GM23248 (cell line): ENCODE measurements at regions not wholly inside any gene's neighbourhood (a gene's known extent, or its start where the extent isn't known, plus 50 kb on each side); places are given as distances from the start of the nearest gene placed in this dataset.
"Not testable (repeated sequence)": the region's sequence is repeated elsewhere in the genome, so short reads cannot be mapped to it uniquely, and the experiment has no call there.

Experiments
- DNase-seq: peaks from one replicate; pipeline ENCODE4 v3.0.0-alpha.2; 2015
- H2AFZ ChIP-seq: fragments of 200-600 bp; sonication (generic); 2 replicates; pipeline ENCODE4 v1.6.1; 2016; ENCODE audit warnings: antibody characterized with exemption
- H3F3A ChIP-seq: fragments of 200-600 bp; sonication (generic); 2 replicates; pipeline ENCODE4 v1.6.1; 2016; ENCODE audit warnings: mild to moderate bottlenecking, antibody characterized with exemption, mixed run types; ENCODE audit not compliant: insufficient read depth
- H3K27ac ChIP-seq: fragments of 200-600 bp; sonication (generic); 2 replicates; pipeline ENCODE4 v1.5.1; 2016; ENCODE audit warnings: mild to moderate bottlenecking
- H3K27me3 ChIP-seq: fragments of 200-600 bp; sonication (generic); replicated peaks from 2 replicates; pipeline ENCODE4 v1.6.1; 2016; ENCODE audit warnings: mild to moderate bottlenecking; ENCODE audit not compliant: insufficient read depth
- H3K36me3 ChIP-seq: fragments of 200-600 bp; sonication (generic); 2 replicates; pipeline ENCODE4 v1.6.1; 2016; ENCODE audit warnings: low read depth, mild to moderate bottlenecking
- H3K4me1 ChIP-seq: fragments of 200-600 bp; sonication (generic); 2 replicates; pipeline ENCODE4 v1.6.1; 2016; ENCODE audit warnings: mild to moderate bottlenecking; ENCODE audit not compliant: insufficient read depth
- H3K4me2 ChIP-seq: fragments of 200-600 bp; sonication (generic); one replicate; pipeline ENCODE4 v1.6.1; 2016; ENCODE audit warnings: mild to moderate bottlenecking; ENCODE audit not compliant: unreplicated experiment
- H3K4me3 ChIP-seq: fragments of 200-600 bp; sonication (generic); 2 replicates; pipeline ENCODE4 v1.5.1; 2016; ENCODE audit warnings: mild to moderate bottlenecking
- H3K79me2 ChIP-seq: fragments of 200-600 bp; sonication (generic); 2 replicates; pipeline ENCODE4 v1.6.1; 2016; ENCODE audit warnings: mild to moderate bottlenecking; ENCODE audit not compliant: insufficient read depth
- H3K9ac ChIP-seq: fragments of 200-600 bp; sonication (generic); 2 replicates; pipeline ENCODE4 v1.6.1; 2016; ENCODE audit warnings: mild to moderate bottlenecking
- H3K9me2 ChIP-seq: fragments of 200-600 bp; sonication (generic); 2 replicates; pipeline ENCODE4 v1.6.1; 2016; ENCODE audit warnings: mixed run types, mild to moderate bottlenecking, moderate library complexity; ENCODE audit not compliant: insufficient read depth
- H3K9me3 ChIP-seq: fragments of 200-600 bp; sonication (generic); one replicate; pipeline ENCODE4 v1.6.1; 2017; ENCODE audit warnings: low read depth
- H4K20me1 ChIP-seq: fragments of 200-600 bp; sonication (generic); 2 replicates; pipeline ENCODE4 v1.6.0; 2016; ENCODE audit not compliant: insufficient read depth
- EZH2 ChIP-seq: fragments of 200-600 bp; sonication (generic); IDR thresholded peaks from 2 replicates; pipeline ENCODE4 v1.6.1; 2018; ENCODE audit warnings: antibody characterized with exemption, mild to moderate bottlenecking; ENCODE audit not compliant: insufficient read depth, poor library complexity, severe bottlenecking
- EZH2phosphoT487 ChIP-seq: fragments of 200-600 bp; sonication (generic); IDR thresholded peaks from 2 replicates; pipeline ENCODE4 v1.6.1; 2018; ENCODE audit warnings: antibody characterized with exemption, moderate library complexity, mild to moderate bottlenecking, low read depth; ENCODE audit not compliant: insufficient read depth
- WGBS, 2 experiments: methylation state at CpG; one replicate each; pipeline ENCODE4 v1.1.6; 2015 to 2017; ENCODE audit warnings: low lambda C conversion rate in 2 of 2, low coverage in 1 of 2; ENCODE audit errors: missing lambda C conversion rate in 2 of 2; 5-methylcytosine and 5-hydroxymethylcytosine counted together
- in situ Hi-C: fragments of 300-500 bp; cut with MboI; formaldehyde crosslinking; loops from 2 replicates; pipeline ENCODE4 v1.15.0; 2020

DNA sequence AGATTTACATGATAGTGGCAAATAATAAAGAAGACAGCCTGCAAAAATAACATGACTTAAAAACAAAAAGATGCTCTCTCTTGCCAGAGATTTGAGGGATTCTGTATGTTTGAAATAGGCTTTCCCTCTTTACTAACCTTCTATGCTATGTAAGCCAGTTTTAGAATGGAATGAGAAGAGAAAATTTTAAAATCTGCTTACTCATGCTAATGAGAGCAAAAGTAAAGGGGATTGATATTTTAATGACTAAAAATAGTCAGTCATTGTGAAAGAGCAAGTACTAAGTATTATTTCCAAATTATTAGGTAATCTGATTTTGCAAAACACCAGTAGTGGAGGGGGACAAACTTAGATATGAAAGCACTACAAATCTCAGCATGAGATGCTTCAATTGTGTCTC lies 563.3 kb upstream of the ADGRB3 start:
- no peak overlapping the region for H2AFZ ChIP-seq
- H3K9me2 ChIP-seq: no peaks in the 10 kb centered on the region
- H3K9me3 ChIP-seq: no peaks in the 10 kb centered on the region
- H3K4me1 ChIP-seq: no peaks in the 10 kb centered on the region
- DNase-seq: no peak
- in situ Hi-C loops: no loop called here
- no peak overlapping the region for H3K27ac ChIP-seq
- H3K4me3 ChIP-seq: no peak overlapping the region
- H3K79me2 ChIP-seq: no peaks in the 10 kb centered on the region
- no peaks in the 10 kb centered on the region for H3K36me3 ChIP-seq
- no peaks in the 10 kb centered on the region for H3K27me3 ChIP-seq
- TF ChIP-seq EZH2phosphoT487: no peak
- no peak for TF ChIP-seq EZH2
- no peaks in the 10 kb centered on the region for H3F3A ChIP-seq
- H3K4me2 ChIP-seq: no peak overlapping the region
- no peak overlapping the region for H3K9ac ChIP-seq
- H4K20me1 ChIP-seq: no peaks in the 10 kb centered on the region

DNA sequence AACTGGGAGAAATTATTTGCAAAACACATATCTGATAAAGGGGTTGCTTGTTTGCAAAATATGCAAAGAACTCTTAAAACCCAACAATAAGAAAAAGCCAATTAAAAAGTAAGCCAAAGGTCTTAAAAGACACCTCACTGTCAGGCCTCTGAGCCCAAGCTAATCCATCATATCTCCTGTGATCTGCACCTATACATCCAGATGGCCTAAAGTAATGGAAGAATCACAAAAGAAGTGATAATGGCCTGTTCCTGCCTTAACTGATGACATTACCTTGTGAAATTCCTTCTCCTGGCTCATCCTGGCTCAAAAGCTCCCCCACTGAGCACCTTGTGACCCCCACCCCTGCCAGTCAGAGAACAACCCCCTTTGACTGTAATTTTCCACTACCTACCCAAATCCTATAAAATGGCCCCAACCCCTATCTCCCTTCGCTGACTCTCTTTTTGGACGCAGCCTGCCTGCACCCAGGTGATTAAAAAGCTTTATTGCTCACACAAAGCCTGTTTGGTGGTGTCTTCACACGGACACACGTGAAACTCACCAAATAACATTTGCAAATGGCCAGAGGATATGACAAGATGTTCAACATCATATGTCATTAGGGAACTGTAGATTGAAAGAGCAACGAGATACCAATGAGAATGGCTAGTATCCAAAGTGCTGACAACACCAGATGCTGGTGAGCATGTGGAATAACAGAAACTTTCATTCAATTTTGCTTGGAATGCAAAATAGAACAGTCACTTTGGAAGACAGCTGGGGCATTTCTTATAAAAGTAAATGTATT lies 565.0 kb upstream of the ADGRB3 start:
- WGBS, 2 experiments: 13% methylated on average over 5 of the region's 5 CpGs
- no peaks in the 10 kb centered on the region for H4K20me1 ChIP-seq
- no peak for TF ChIP-seq EZH2
- no peak for TF ChIP-seq EZH2phosphoT487
- no peaks in the 10 kb centered on the region for H3F3A ChIP-seq
- in situ Hi-C loops: no loop called here
- no peaks in the 10 kb centered on the region for H3K27me3 ChIP-seq
- no peaks in the 10 kb centered on the region for H3K36me3 ChIP-seq
- H3K79me2 ChIP-seq: no peaks in the 10 kb centered on the region
- no peaks in the 10 kb centered on the region for H3K9me2 ChIP-seq
- H3K9ac ChIP-seq: no peak overlapping the region
- no peaks in the 10 kb centered on the region for H3K4me1 ChIP-seq
- no peak for DNase-seq
- no peak overlapping the region for H2AFZ ChIP-seq
- no peak overlapping the region for H3K4me3 ChIP-seq
- H3K9me3 ChIP-seq: no peaks in the 10 kb centered on the region
- H3K27ac ChIP-seq: no peak overlapping the region
- H3K4me2 ChIP-seq: no peak overlapping the region

DNA sequence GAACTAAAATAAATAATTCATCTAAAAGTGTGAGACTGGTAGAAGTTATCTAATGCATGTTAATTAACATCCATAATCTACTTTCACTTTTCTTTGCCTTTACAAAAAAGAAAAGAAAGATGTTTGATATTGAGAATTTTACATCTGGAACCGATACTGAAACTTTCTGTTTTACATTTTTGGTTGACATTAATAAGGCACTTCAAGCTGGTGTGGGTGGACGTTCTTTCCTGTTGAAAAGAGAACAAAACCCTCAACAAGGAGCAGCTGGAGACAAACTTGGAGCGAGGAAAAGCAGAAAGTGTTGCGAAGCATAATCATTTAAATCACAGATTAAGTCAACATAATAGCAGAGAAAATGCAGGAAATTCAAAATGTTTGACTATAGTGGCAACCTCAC lies 575.2 kb upstream of the ADGRB3 start:
- H3F3A ChIP-seq: no peaks in the 10 kb centered on the region
- H2AFZ ChIP-seq: no peak overlapping the region
- 1 to 3% methylated on average over 4 of the region's 4 CpGs for WGBS, 2 experiments
- H3K79me2 ChIP-seq: no peaks in the 10 kb centered on the region
- no peak overlapping the region for H3K4me3 ChIP-seq
- TF ChIP-seq EZH2phosphoT487 (no peak), EZH2 (no peak)
- H3K9ac ChIP-seq: no peak overlapping the region
- no peaks in the 10 kb centered on the region for H3K27me3 ChIP-seq
- no peak overlapping the region for H3K27ac ChIP-seq
- no peak for DNase-seq
- H3K4me2 ChIP-seq: no peak overlapping the region
- no peaks in the 10 kb centered on the region for H3K9me3 ChIP-seq
- in situ Hi-C loops: no loop called here
- H3K36me3 ChIP-seq: no peaks in the 10 kb centered on the region
- H4K20me1 ChIP-seq: no peaks in the 10 kb centered on the region
- H3K9me2 ChIP-seq: no peaks in the 10 kb centered on the region
- no peaks in the 10 kb centered on the region for H3K4me1 ChIP-seq

DNA sequence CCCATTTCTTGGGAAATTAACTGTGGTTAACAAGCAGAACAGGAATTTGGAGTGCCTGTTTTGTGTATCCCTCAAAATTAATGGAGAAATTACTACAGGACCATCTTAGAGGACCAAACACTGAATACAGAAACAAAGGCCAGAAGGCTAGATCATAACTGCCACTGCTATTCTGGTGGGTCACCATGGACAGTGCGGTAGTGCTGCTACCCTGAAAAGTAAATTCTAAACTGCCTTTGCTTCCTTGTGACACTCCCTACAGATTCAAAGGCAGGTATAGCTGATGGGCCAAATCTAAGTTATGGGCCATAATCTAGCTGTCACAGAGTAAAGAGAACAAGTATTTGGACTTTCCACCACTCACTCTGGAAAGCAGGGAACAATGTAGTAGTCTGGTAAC lies 575.8 kb upstream of the ADGRB3 start:
- Histone ChIP-seq H3K27ac (no peak overlapping the region), H3K4me3 (no peak overlapping the region), H3K9ac (no peak overlapping the region), H3K27me3 (no peaks in the 10 kb centered on the region), H3K79me2 (no peaks in the 10 kb centered on the region), H3K4me1 (no peaks in the 10 kb centered on the region), H3K36me3 (no peaks in the 10 kb centered on the region), H3F3A (no peaks in the 10 kb centered on the region), H2AFZ (no peak overlapping the region), H4K20me1 (no peaks in the 10 kb centered on the region), H3K9me3 (no peaks in the 10 kb centered on the region), H3K4me2 (no peak overlapping the region), H3K9me2 (no peaks in the 10 kb centered on the region)
- TF ChIP-seq EZH2 (no peak), EZH2phosphoT487 (no peak)
- WGBS, 2 experiments: 28 to 32% methylated on average over 1 of the region's 1 CpG
- in situ Hi-C loops: no loop called here
- no peak for DNase-seq

DNA sequence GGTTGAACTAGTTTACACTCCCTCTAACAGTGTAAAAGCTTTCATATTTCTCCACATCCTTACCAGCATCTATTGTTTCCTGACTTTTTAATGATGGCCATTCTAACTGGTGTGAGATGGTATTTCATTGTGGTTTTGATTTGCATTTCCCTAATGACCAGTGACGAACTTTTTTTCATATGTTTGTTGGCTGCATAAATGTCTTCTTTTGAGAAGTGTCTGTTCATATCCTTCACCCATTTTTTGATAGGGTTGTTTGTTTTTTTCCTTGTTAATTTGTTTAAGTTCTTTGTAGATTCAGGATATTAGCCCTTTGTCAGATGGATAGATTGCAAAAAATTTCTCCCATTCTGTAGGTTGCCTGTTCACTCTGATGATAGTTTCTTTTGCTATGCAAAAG lies 578.5 kb upstream of the ADGRB3 start:
- H3K4me1 ChIP-seq, H3K4me2 ChIP-seq, H2AFZ ChIP-seq, H3K4me3 ChIP-seq, H3K9ac ChIP-seq, H3F3A ChIP-seq, in situ Hi-C loops, H4K20me1 ChIP-seq, H3K79me2 ChIP-seq, DNase-seq, H3K9me3 ChIP-seq, H3K27me3 ChIP-seq, H3K27ac ChIP-seq, H3K9me2 ChIP-seq, H3K36me3 ChIP-seq: not testable (repeated sequence)
- 10 to 21% methylated on average over 1 of the region's 1 CpG for WGBS, 2 experiments
